Loucy (cell line): ENCODE measurements at regions not wholly inside any gene's neighbourhood (a gene's known extent, or its start where the extent isn't known, plus 50 kb on each side); places are given as distances from the start of the nearest gene placed in this dataset.

Experiments used
- H2AFZ ChIP-seq: fragments of 200-600 bp; sonication (generic); 2 replicates; pipeline ENCODE4 v1.6.0; 2016; ENCODE audit warnings: antibody characterized with exemption, mild to moderate bottlenecking, low read length, moderate library complexity
- H3F3A ChIP-seq: fragments of 200-600 bp; 2 replicates; pipeline ENCODE4 v1.6.0; 2016; ENCODE audit warnings: antibody characterized with exemption, low read depth, mild to moderate bottlenecking
- H3K27me3 ChIP-seq: fragments of 200-600 bp; sonication (generic); 2 replicates; pipeline ENCODE4 v1.6.1; 2014; ENCODE audit warnings: low read length, mild to moderate bottlenecking; ENCODE audit not compliant: insufficient read depth, poor library complexity, severe bottlenecking
- H3K36me3 ChIP-seq: fragments of 200-600 bp; sonication (generic); 2 replicates; pipeline ENCODE4 v1.6.1; 2016; ENCODE audit warnings: low read length; ENCODE audit not compliant: insufficient read depth
- H3K4me1 ChIP-seq: fragments of 200-600 bp; sonication (generic); 2 replicates; pipeline ENCODE4 v1.5.1; 2014; ENCODE audit warnings: low read length, mild to moderate bottlenecking; ENCODE audit not compliant: insufficient read depth, poor library complexity, severe bottlenecking
- H3K4me2 ChIP-seq: fragments of 200-600 bp; sonication (generic); 2 replicates; pipeline ENCODE4 v1.6.0; 2014; ENCODE audit warnings: antibody characterized with exemption, low read length, low read depth, mild to moderate bottlenecking; ENCODE audit not compliant: poor library complexity, severe bottlenecking
- H3K4me3 ChIP-seq: fragments of 200-600 bp; sonication (generic); 2 replicates; pipeline ENCODE4 v1.5.1; 2014; ENCODE audit warnings: low read length, mild to moderate bottlenecking, mixed read lengths; ENCODE audit not compliant: poor library complexity, severe bottlenecking
- H3K79me2 ChIP-seq: fragments of 200-600 bp; sonication (generic); 2 replicates; pipeline ENCODE4 v1.6.1; 2014; ENCODE audit warnings: low read length; ENCODE audit not compliant: insufficient read depth
- H3K9ac ChIP-seq: fragments of 200-600 bp; sonication (generic); 2 replicates; pipeline ENCODE4 v1.6.0; 2014; ENCODE audit warnings: mild to moderate bottlenecking, low read depth, low read length, moderate library complexity; ENCODE audit not compliant: poor library complexity, severe bottlenecking
- H3K9me2 ChIP-seq: fragments of 200-600 bp; sonication (generic); replicated peaks from 2 replicates; pipeline ENCODE4 v1.6.1; 2016; ENCODE audit warnings: low read depth, low read length, mixed read lengths
- H3K9me3 ChIP-seq: fragments of 200-600 bp; sonication (generic); 2 replicates; pipeline ENCODE4 v1.6.1; 2014; ENCODE audit warnings: mild to moderate bottlenecking, antibody characterized with exemption, low read length, low read depth; ENCODE audit not compliant: insufficient read depth
- H4K20me1 ChIP-seq: fragments of 200-600 bp; sonication (generic); 2 replicates; pipeline ENCODE4 v1.6.0; 2014; ENCODE audit warnings: antibody characterized with exemption, low read length, mild to moderate bottlenecking; ENCODE audit not compliant: insufficient read depth, poor library complexity, severe bottlenecking
- EZH2phosphoT487 ChIP-seq: fragments of 200-600 bp; IDR thresholded peaks from 2 replicates; pipeline ENCODE4 v1.6.1; 2018; ENCODE audit warnings: antibody characterized with exemption, mild to moderate bottlenecking, moderate library complexity, borderline replicate concordance
- TF ChIP-seq, protein P1 (sequence below): fragments of 200-600 bp; sonication (generic); conservative IDR thresholded peaks from 2 replicates; pipeline ENCODE4 v1.5.1; 2014; ENCODE audit warnings: mild to moderate bottlenecking, antibody characterized with exemption, low read length

DNA sequence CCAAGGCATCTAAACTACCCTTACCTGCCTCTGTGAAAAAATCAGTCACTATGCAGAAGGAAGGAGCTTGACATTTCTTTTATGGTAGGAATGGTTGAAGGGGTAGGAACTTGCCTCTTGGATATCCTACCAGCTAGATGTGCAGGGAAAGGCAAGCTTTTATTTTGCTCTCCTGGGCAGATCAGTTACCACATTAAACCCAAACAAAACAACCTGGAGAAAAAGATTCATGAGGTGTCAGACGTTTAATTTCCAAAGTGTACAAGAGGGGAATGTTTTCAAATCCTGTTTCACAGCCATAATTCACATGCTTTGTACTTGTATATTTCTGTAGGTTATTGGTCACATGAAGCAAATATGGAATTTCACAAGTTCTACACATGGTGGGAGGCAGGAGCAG is 67.0 kb upstream of the IFNG-AS1 start:
- no peaks in the 10 kb centered on the region for H3F3A ChIP-seq
- no peaks in the 10 kb centered on the region for H3K36me3 ChIP-seq

DNA sequence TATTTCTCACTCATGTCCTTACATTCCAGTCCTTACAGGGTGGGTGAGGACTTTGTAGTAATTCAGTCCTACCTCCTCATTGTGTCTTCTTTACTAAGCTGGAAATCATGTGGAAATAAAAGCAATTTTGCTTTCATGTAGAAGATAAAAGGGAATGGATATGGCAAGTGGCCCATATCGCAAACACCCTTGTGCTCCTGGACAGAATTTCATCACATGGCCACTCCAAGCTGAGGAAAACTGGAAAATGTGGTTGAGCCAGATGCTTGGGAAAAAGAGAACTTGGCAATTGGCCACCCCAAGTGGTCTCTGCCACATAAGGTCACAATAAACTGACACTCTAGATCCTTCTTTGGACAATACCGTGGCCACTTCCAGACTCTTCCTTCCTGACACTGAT is 64.2 kb upstream of the IFNG-AS1 start:
- Histone ChIP-seq H3F3A (no peaks in the 10 kb centered on the region), H3K9ac (no peak overlapping the region), H3K9me2 (no peaks in the 10 kb centered on the region), H3K4me1 (no peaks in the 10 kb centered on the region), H3K4me3 (no peak overlapping the region), H3K36me3 (no peaks in the 10 kb centered on the region), H3K9me3 (no peaks in the 10 kb centered on the region), H3K4me2 (no peak overlapping the region), H3K27me3 (no peaks in the 10 kb centered on the region), H2AFZ (no peak overlapping the region), H3K79me2 (no peaks in the 10 kb centered on the region), H4K20me1 (no peaks in the 10 kb centered on the region)
- no peak for TF ChIP-seq EZH2phosphoT487
- TF ChIP-seq, protein P1, sequence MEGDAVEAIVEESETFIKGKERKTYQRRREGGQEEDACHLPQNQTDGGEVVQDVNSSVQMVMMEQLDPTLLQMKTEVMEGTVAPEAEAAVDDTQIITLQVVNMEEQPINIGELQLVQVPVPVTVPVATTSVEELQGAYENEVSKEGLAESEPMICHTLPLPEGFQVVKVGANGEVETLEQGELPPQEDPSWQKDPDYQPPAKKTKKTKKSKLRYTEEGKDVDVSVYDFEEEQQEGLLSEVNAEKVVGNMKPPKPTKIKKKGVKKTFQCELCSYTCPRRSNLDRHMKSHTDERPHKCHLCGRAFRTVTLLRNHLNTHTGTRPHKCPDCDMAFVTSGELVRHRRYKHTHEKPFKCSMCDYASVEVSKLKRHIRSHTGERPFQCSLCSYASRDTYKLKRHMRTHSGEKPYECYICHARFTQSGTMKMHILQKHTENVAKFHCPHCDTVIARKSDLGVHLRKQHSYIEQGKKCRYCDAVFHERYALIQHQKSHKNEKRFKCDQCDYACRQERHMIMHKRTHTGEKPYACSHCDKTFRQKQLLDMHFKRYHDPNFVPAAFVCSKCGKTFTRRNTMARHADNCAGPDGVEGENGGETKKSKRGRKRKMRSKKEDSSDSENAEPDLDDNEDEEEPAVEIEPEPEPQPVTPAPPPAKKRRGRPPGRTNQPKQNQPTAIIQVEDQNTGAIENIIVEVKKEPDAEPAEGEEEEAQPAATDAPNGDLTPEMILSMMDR: no peak

More for the DNA sequence above, 67.0 kb upstream of the IFNG-AS1 start:
- H2AFZ ChIP-seq: no peak overlapping the region
- no peaks in the 10 kb centered on the region for H3K27me3 ChIP-seq
- no peak overlapping the region for H3K4me2 ChIP-seq
- no peaks in the 10 kb centered on the region for H3K9me2 ChIP-seq
- no peak overlapping the region for H3K4me3 ChIP-seq
- no peaks in the 10 kb centered on the region for H3K79me2 ChIP-seq
- TF ChIP-seq, protein P1: no peak
- TF ChIP-seq EZH2phosphoT487: no peak
- no peaks in the 10 kb centered on the region for H3K9me3 ChIP-seq
- no peaks in the 10 kb centered on the region for H4K20me1 ChIP-seq
- H3K9ac ChIP-seq: no peak overlapping the region
- no peaks in the 10 kb centered on the region for H3K4me1 ChIP-seq

DNA sequence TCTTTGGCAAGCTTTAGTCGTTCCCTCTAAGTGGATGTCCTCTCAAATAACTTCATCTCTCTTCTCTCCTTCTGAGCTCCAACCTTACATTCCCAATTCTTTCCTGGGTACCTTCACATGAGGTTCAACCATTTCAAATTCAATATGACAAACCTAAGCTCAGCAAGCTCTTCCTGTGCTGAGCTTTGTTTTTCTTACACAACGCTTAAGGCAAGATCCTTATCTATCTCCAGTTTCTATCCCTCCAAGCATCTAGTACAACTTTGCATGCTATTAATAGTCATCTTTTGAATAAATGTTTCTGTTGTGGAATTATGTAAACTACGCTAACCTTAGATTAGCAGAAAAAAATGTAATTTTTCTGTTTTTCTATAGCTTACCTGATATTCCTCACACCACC is 63.7 kb upstream of the IFNG-AS1 start:
- Histone ChIP-seq H3K4me3 (no peak overlapping the region), H3K4me2 (no peak overlapping the region), H3K9ac (no peak overlapping the region), H3K79me2 (no peaks in the 10 kb centered on the region), H3K9me2 (no peaks in the 10 kb centered on the region), H4K20me1 (no peaks in the 10 kb centered on the region), H3K9me3 (no peaks in the 10 kb centered on the region), H3K4me1 (no peaks in the 10 kb centered on the region), H2AFZ (no peak overlapping the region), H3K27me3 (no peaks in the 10 kb centered on the region), H3K36me3 (no peaks in the 10 kb centered on the region), H3F3A (no peaks in the 10 kb centered on the region)
- TF ChIP-seq, protein P1: no peak
- no peak for TF ChIP-seq EZH2phosphoT487
